Gastroesophageal sphincter (tissue), 3 donors: ENCODE measurements at regions not wholly inside any gene's neighbourhood (a gene's known extent, or its start where the extent isn't known, plus 50 kb on each side); places are given as distances from the start of the nearest gene placed in this dataset.

Experiments used
- CTCF ChIP-seq, 4 experiments: fragments of 200-600 bp in 2 of 4; fragments of 450-650 bp in 2 of 4; sonication (generic) in 1 of 4; IDR thresholded peaks; one replicate each; pipeline ENCODE4 v1.5.1; 2017 to 2019; ENCODE audit warnings: antibody characterized with exemption in 4 of 4, mild to moderate bottlenecking in 2 of 4, moderate library complexity in 2 of 4
- EP300 ChIP-seq: sonication (generic); formaldehyde crosslinking; IDR thresholded peaks from one replicate; pipeline ENCODE4 v1.6.1; 2017; ENCODE audit warnings: antibody characterized with exemption, mild to moderate bottlenecking

GRCh38 chr4:20311856-20312255, 60.2 kb downstream of the SLIT2 start:
- TF ChIP-seq EP300 (no peak), CTCF (IDR thresholded peaks at IDR 0.05) (no peak)
